ENCODE measurements at regions not wholly inside any gene's neighbourhood (a gene's known extent, or its start where the extent isn't known, plus 50 kb on each side); places are given as distances from the start of the nearest gene placed in this dataset.

DNA sequence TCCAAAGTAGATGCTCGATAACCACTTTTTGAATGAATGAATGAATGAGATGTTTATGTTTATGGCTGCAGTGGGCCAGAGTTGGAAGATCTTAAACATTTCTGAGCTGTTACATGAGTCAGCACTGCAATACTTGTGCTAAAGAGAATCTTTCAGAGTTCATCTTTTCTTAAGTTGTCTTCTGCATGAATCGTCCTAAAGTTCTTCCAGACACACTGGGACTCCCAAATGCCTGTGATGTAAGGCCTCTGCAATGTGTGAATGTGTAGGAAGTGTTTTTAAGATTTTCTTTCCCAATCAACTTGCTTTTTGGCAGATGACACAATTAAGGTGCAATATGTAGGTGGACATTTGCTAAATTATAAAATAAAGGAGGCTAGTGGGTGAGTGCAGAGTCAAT, 50.3 kb upstream of the TRIM9 start:
- intact Hi-C loops (cut with micrococcal nuclease), result no loop called here
- DNase-seq (ENCODE audit: low read depth, low spot score), result no peak
- CTCF ChIA-PET, result no interaction called here

More for the DNA sequence above, 50.3 kb upstream of the TRIM9 start:
- no TSS peak for BruUV-seq (replicated peaks)
- Histone ChIP-seq H3K27me3 (ENCODE audit: control insufficient read depth in 2 of 2, insufficient read depth in 2 of 2, low read length in 2 of 2) (peaks cover 2 to 6% of the 10 kb centered on the region in 2 experiments), H4K20me1 (replicated peaks; ENCODE audit: control insufficient read depth, extremely low read depth, insufficient read depth, low read length) (no peaks in the 10 kb centered on the region), H3K36me3 (ENCODE audit: control insufficient read depth in 2 of 2, extremely low read depth in 1 of 2, insufficient read depth in 2 of 2, low read length in 2 of 2) (no peaks in the 10 kb centered on the region), H3K79me2 (ENCODE audit: control insufficient read depth, insufficient read depth, low read length) (no peaks in the 10 kb centered on the region), H3K4me2 (ENCODE audit: insufficient read depth, low read length) (no peak overlapping the region), H3K4me1 (ENCODE audit: control insufficient read depth, extremely low read depth, insufficient read depth, low read length) (no peaks in the 10 kb centered on the region), H3K27ac (ENCODE audit: insufficient read depth, low read depth, low read length) (no peak overlapping the region), H3K9ac (replicated peaks; ENCODE audit: extremely low read depth, insufficient read depth, low read length) (no peak overlapping the region), H3K9me3 (replicated peaks; ENCODE audit: control insufficient read depth, insufficient read depth, low read length) (no peaks in the 10 kb centered on the region), H2AFZ (ENCODE audit: low read depth, low read length) (no peak overlapping the region), H3K9me1 (replicated peaks; ENCODE audit: control insufficient read depth, extremely low read depth, insufficient read depth, low read length) (no peaks in the 10 kb centered on the region), H3K4me3 (replicated peaks in 1 of 3; ENCODE audit: insufficient read depth in 1 of 3, low read depth in 1 of 3, low read length in 3 of 3) (no peak overlapping the region)
- FAIRE-seq, result no peak
- dilution Hi-C loops (cut with MboI; ENCODE audit: extremely low pct_ligation_motif_present, low sequenced_read_pairs), result no loop called here
- TF ChIP-seq POLR2AphosphoS5 (IDR thresholded peaks at IDR 0.05; ENCODE audit: insufficient read depth, low read depth, low read length), result no peak
- TF ChIP-seq JUN (IDR thresholded peaks at IDR 0.05; ENCODE audit: borderline replicate concordance, insufficient read depth, insufficient read length, low read depth), result no peak
- TF ChIP-seq, protein P1, sequence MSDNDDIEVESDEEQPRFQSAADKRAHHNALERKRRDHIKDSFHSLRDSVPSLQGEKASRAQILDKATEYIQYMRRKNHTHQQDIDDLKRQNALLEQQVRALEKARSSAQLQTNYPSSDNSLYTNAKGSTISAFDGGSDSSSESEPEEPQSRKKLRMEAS (IDR thresholded peaks at IDR 0.05; ENCODE audit: insufficient read depth, insufficient read length), result no peak
- no peak for TF ChIP-seq EZH2 (IDR thresholded peaks at IDR 0.05; ENCODE audit: borderline replicate concordance, low read depth, low read length, severe bottlenecking)
- TF ChIP-seq GATA2 (IDR thresholded peaks at IDR 0.05; ENCODE audit: insufficient read depth, insufficient read length, low read depth, low read length), result no peak
- TF ChIP-seq FOS (IDR thresholded peaks at IDR 0.05; ENCODE audit: borderline replicate concordance, insufficient read depth, low read length), result no peak
- no peak for TF ChIP-seq MYC (IDR thresholded peaks at IDR 0.05; ENCODE audit: low read depth, low read length)
- TF ChIP-seq POLR2A (IDR thresholded peaks at IDR 0.05; ENCODE audit: low read depth, low read length), result no peak
- no peak for TF ChIP-seq CTCF (IDR thresholded peaks at IDR 0.05; ENCODE audit: extremely low read depth in 1 of 2, insufficient read depth in 1 of 2, low read depth in 1 of 2, low read length in 2 of 2)
- POLR2A ChIA-PET, result no interaction called here

Data from endothelial cell of umbilical vein (primary cell).